Progenitor cell of endocrine pancreas (in vitro differentiated cells): ENCODE measurements at regions not wholly inside any gene's neighbourhood (a gene's known extent, or its start where the extent isn't known, plus 50 kb on each side); places are given as distances from the start of the nearest gene placed in this dataset.

Experiments used
- DNase-seq: peaks from one replicate; pipeline ENCODE4 v3.0.0; 2021; ENCODE audit warnings: low spot score; ENCODE audit not compliant: unreplicated experiment
- H3K27ac Mint-ChIP-seq: 2 replicates; pipeline ENCODE4 v1.8.0; 2021; ENCODE audit warnings: mild to moderate bottlenecking, moderate library complexity, mixed read lengths
- H3K27me3 Mint-ChIP-seq: 2 replicates; pipeline ENCODE4 v1.8.0; 2021; ENCODE audit warnings: mixed read lengths
- H3K36me3 Mint-ChIP-seq: 2 replicates; pipeline ENCODE4 v1.8.0; 2022; ENCODE audit warnings: mixed read lengths; ENCODE audit not compliant: insufficient read depth
- H3K4me1 Mint-ChIP-seq: 2 replicates; pipeline ENCODE4 v1.8.0; 2021; ENCODE audit warnings: low read depth, mixed read lengths
- H3K4me3 Mint-ChIP-seq: 2 replicates; pipeline ENCODE4 v1.8.0; 2021; ENCODE audit warnings: low read depth, mild to moderate bottlenecking, moderate library complexity, mixed read lengths
- H3K9me3 Mint-ChIP-seq: 2 replicates; pipeline ENCODE4 v1.8.0; 2021; ENCODE audit warnings: low read depth, mixed read lengths
- CTCF ChIP-seq: fragments of 200-600 bp; sonication (generic); IDR thresholded peaks from one replicate; pipeline ENCODE4 v1.5.0; 2021; ENCODE audit warnings: antibody characterized with exemption, mild to moderate bottlenecking; ENCODE audit not compliant: unreplicated experiment

- DNase-seq = no peak
- Mint-ChIP-seq H3K4me1 (no peaks in the 10 kb centered on the region), H3K4me3 (no peak overlapping the region), H3K27me3 (no peaks in the 10 kb centered on the region), H3K36me3 (no peaks in the 10 kb centered on the region), H3K9me3 (peaks cover 21% of the 10 kb centered on the region), H3K27ac (no peak overlapping the region)
- no peak for TF ChIP-seq CTCF
Measured at GRCh38 chr4:124243671-124244366, 468.7 kb downstream of the ANKRD50 start.

GRCh38 chr4:124253080-124253479, 459.5 kb downstream of the ANKRD50 start:
- Mint-ChIP-seq H3K4me1 (peaks cover 2% of the 10 kb centered on the region), H3K36me3 (no peaks in the 10 kb centered on the region), H3K4me3 (no peak overlapping the region), H3K27me3 (no peaks in the 10 kb centered on the region), H3K27ac (no peak overlapping the region), H3K9me3 (no peaks in the 10 kb centered on the region)
- no peak for DNase-seq
- no peak for TF ChIP-seq CTCF

GRCh38 chr4:124262211-124263179, 450.0 kb downstream of the ANKRD50 start:
- peak; percentile 92 for TF ChIP-seq CTCF
- Mint-ChIP-seq H3K4me3 (no peak overlapping the region), H3K27ac (no peak overlapping the region), H3K4me1 (no peaks in the 10 kb centered on the region), H3K36me3 (no peaks in the 10 kb centered on the region), H3K9me3 (no peaks in the 10 kb centered on the region), H3K27me3 (peaks cover 5% of the 10 kb centered on the region)
- peak; percentile 44 for DNase-seq

GRCh38 chr4:124265701-124266100, 446.8 kb downstream of the ANKRD50 start:
- Mint-ChIP-seq H3K4me1 (no peaks in the 10 kb centered on the region), H3K27me3 (peaks cover 5% of the 10 kb centered on the region), H3K27ac (no peak overlapping the region), H3K4me3 (no peak overlapping the region), H3K9me3 (peaks cover 1% of the 10 kb centered on the region), H3K36me3 (no peaks in the 10 kb centered on the region)
- no peak for DNase-seq
- TF ChIP-seq CTCF = no peak

GRCh38 chr4:124266721-124267120, 445.8 kb downstream of the ANKRD50 start:
- TF ChIP-seq CTCF = no peak
- Mint-ChIP-seq H3K36me3 (no peaks in the 10 kb centered on the region), H3K4me3 (no peak overlapping the region), H3K9me3 (peaks cover 7% of the 10 kb centered on the region), H3K27me3 (peaks cover 5% of the 10 kb centered on the region), H3K27ac (no peak overlapping the region), H3K4me1 (no peaks in the 10 kb centered on the region)
- no peak for DNase-seq
